H9 (cell line): ENCODE measurements at regions not wholly inside any gene's neighbourhood (a gene's known extent, or its start where the extent isn't known, plus 50 kb on each side); places are given as distances from the start of the nearest gene placed in this dataset.

Experiments used
- DNase-seq: peaks from one replicate; pipeline ENCODE4 v3.0.0-alpha.2; 2017
- H2AFZ ChIP-seq: one replicate; pipeline ENCODE4 v1.6.1; 2013; ENCODE audit warnings: mild to moderate bottlenecking, low read length, control low read depth, moderate library complexity
- H2AK5ac ChIP-seq: 2 replicates; pipeline ENCODE4 v1.6.1; 2013; ENCODE audit warnings: low read length, control low read depth, mixed read lengths; ENCODE audit not compliant: insufficient read length
- H2BK120ac ChIP-seq: one replicate; pipeline ENCODE4 v1.6.1; 2013; ENCODE audit warnings: low read depth, mild to moderate bottlenecking, low read length, control low read depth, inconsistent platforms; ENCODE audit not compliant: poor library complexity, severe bottlenecking
- H2BK12ac ChIP-seq: 2 replicates; pipeline ENCODE4 v1.6.1; 2013; ENCODE audit warnings: low read length, control low read depth, mixed read lengths, low read depth; ENCODE audit not compliant: insufficient read length
- H2BK15ac ChIP-seq: 2 replicates; pipeline ENCODE4 v1.6.1; 2013; ENCODE audit warnings: low read depth, low read length, control low read depth
- H2BK20ac ChIP-seq: one replicate; pipeline ENCODE4 v1.6.1; 2013; ENCODE audit warnings: low read depth, mild to moderate bottlenecking, low read length, control low read depth, inconsistent platforms; ENCODE audit not compliant: poor library complexity, severe bottlenecking
- H2BK5ac ChIP-seq: 2 replicates; pipeline ENCODE4 v1.6.1; 2013; ENCODE audit warnings: low read length, control low read depth, mixed read lengths; ENCODE audit not compliant: insufficient read length
- H3K14ac ChIP-seq: 2 replicates; pipeline ENCODE4 v1.6.1; 2013; ENCODE audit warnings: low read length, control low read depth; ENCODE audit not compliant: insufficient read depth
- H3K18ac ChIP-seq: 2 replicates; pipeline ENCODE4 v1.6.1; 2013; ENCODE audit warnings: low read depth, mild to moderate bottlenecking, mixed read lengths, low read length, control low read depth; ENCODE audit not compliant: insufficient read length
- H3K23ac ChIP-seq: 2 replicates; pipeline ENCODE4 v1.6.1; 2013; ENCODE audit warnings: low read length, control low read depth, mixed read lengths, low read depth; ENCODE audit not compliant: insufficient read length
- H3K23me2 ChIP-seq: 2 replicates; pipeline ENCODE4 v1.6.1; 2013; ENCODE audit warnings: low read depth, mild to moderate bottlenecking, mixed read lengths, low read length, control low read depth; ENCODE audit not compliant: insufficient read length, poor library complexity, severe bottlenecking
- H3K27ac ChIP-seq: 2 replicates; pipeline ENCODE4 v1.5.1; 2013; ENCODE audit warnings: low read length, control low read depth, mixed read lengths, low read depth; ENCODE audit not compliant: insufficient read length
- H3K27me3 ChIP-seq: 2 replicates; pipeline ENCODE4 v1.6.1; 2013; ENCODE audit warnings: low read length, control low read depth, inconsistent platforms; ENCODE audit not compliant: insufficient read depth
- H3K4ac ChIP-seq: 2 replicates; pipeline ENCODE4 v1.6.1; 2013; ENCODE audit warnings: low read depth, mild to moderate bottlenecking, control low read depth, inconsistent platforms, low read length, moderate library complexity
- H3K4me1 ChIP-seq: 2 replicates; pipeline ENCODE4 v1.6.1; 2013; ENCODE audit warnings: low read length, control low read depth, inconsistent platforms; ENCODE audit not compliant: insufficient read depth
- H3K4me2 ChIP-seq: 2 replicates; pipeline ENCODE4 v1.6.1; 2013; ENCODE audit warnings: low read length, control low read depth, mixed read lengths; ENCODE audit not compliant: insufficient read length, insufficient read depth
- H3K56ac ChIP-seq: 2 replicates; pipeline ENCODE4 v1.6.1; 2013; ENCODE audit warnings: low read depth, mild to moderate bottlenecking, mixed read lengths, low read length, control low read depth; ENCODE audit not compliant: insufficient read length
- H3K79me1 ChIP-seq: 2 replicates; pipeline ENCODE4 v1.6.1; 2013; ENCODE audit warnings: low read depth, mild to moderate bottlenecking, moderate library complexity, low read length, control low read depth, inconsistent platforms; ENCODE audit not compliant: insufficient read depth, poor library complexity, severe bottlenecking
- H3K79me2 ChIP-seq: 2 replicates; pipeline ENCODE4 v1.6.1; 2013; ENCODE audit warnings: low read length, control low read depth, inconsistent platforms; ENCODE audit not compliant: insufficient read depth
- H3K9ac ChIP-seq: 2 replicates; pipeline ENCODE4 v1.6.1; 2013; ENCODE audit warnings: low read length, control low read depth, mixed read lengths; ENCODE audit not compliant: insufficient read length; ENCODE audit errors: extremely low read depth
- H3K9me3 ChIP-seq: one replicate; pipeline ENCODE4 v1.6.1; 2013; ENCODE audit warnings: low read depth, low read length, inconsistent platforms; ENCODE audit not compliant: control insufficient read depth
- H3T11ph ChIP-seq: one replicate; pipeline ENCODE4 v1.6.1; 2013; ENCODE audit warnings: mild to moderate bottlenecking, low read length, control low read depth, inconsistent platforms
- H4K20me1 ChIP-seq: one replicate; pipeline ENCODE4 v1.6.1; 2013; ENCODE audit not compliant: control insufficient read depth, insufficient read length, insufficient read depth
- H4K5ac ChIP-seq: 2 replicates; pipeline ENCODE4 v1.6.1; 2013; ENCODE audit warnings: low read depth, mild to moderate bottlenecking, mixed read lengths, low read length, control low read depth; ENCODE audit not compliant: insufficient read length
- H4K8ac ChIP-seq: replicated peaks from 2 replicates; pipeline ENCODE4 v1.6.1; 2013; ENCODE audit warnings: low read length, control low read depth, mixed read lengths, low read depth; ENCODE audit not compliant: insufficient read length
- H4K91ac ChIP-seq: 2 replicates; pipeline ENCODE4 v1.6.1; 2013; ENCODE audit warnings: low read depth, mild to moderate bottlenecking, moderate library complexity, mixed read lengths, low read length, control low read depth; ENCODE audit not compliant: insufficient read length
- H3K27ac Mint-ChIP-seq, 3 experiments: 2 replicates in 2 of 3; 3 replicates in 1 of 3; pipeline ENCODE4 v1.8.0; 2020 to 2021; ENCODE audit warnings: mixed read lengths in 3 of 3, mild to moderate bottlenecking in 1 of 3, moderate library complexity in 1 of 3
- H3K27me3 Mint-ChIP-seq: 2 replicates; pipeline ENCODE4 v1.8.0; 2021; ENCODE audit warnings: low read depth, mild to moderate bottlenecking, moderate library complexity, mixed read lengths
- H3K36me3 Mint-ChIP-seq, 3 experiments: 2 replicates in 2 of 3; 3 replicates in 1 of 3; pipeline ENCODE4 v1.8.0; 2020 to 2021; ENCODE audit warnings: low read depth in 3 of 3, mixed read lengths in 3 of 3; ENCODE audit not compliant: insufficient read depth in 1 of 3
- H3K4me1 Mint-ChIP-seq, 2 experiments: 2 replicates each; pipeline ENCODE4 v1.8.0; 2020; ENCODE audit warnings: mixed read lengths in 2 of 2
- H3K4me3 Mint-ChIP-seq, 2 experiments: 2 replicates in 1 of 2; 3 replicates in 1 of 2; pipeline ENCODE4 v1.8.0; 2020 to 2021; ENCODE audit warnings: mild to moderate bottlenecking in 2 of 2, mixed read lengths in 2 of 2, moderate library complexity in 1 of 2
- H3K9me3 Mint-ChIP-seq, 2 experiments: 2 replicates in 1 of 2; 3 replicates in 1 of 2; pipeline ENCODE4 v1.8.0; 2020; ENCODE audit warnings: mild to moderate bottlenecking in 2 of 2, mixed read lengths in 2 of 2, moderate library complexity in 1 of 2
- WGBS: extraction: QIAGEN DNeasy Blood & Tissue Kit; methylation state at CpG from one replicate; pipeline ENCODE4 v1.1.7; 2013; ENCODE audit warnings: missing lambda C conversion rate, low lambda C conversion rate, mixed read lengths; ENCODE audit not compliant: insufficient read length; ENCODE audit errors: extremely low coverage; 5-methylcytosine and 5-hydroxymethylcytosine counted together
- TF ChIP-seq, protein P1 (sequence below): fragments of 200-600 bp; sonication (generic); conservative IDR thresholded peaks from 3 replicates; pipeline ENCODE4 v1.8.0; 2021; ENCODE audit warnings: antibody characterized with exemption, mild to moderate bottlenecking

DNA sequence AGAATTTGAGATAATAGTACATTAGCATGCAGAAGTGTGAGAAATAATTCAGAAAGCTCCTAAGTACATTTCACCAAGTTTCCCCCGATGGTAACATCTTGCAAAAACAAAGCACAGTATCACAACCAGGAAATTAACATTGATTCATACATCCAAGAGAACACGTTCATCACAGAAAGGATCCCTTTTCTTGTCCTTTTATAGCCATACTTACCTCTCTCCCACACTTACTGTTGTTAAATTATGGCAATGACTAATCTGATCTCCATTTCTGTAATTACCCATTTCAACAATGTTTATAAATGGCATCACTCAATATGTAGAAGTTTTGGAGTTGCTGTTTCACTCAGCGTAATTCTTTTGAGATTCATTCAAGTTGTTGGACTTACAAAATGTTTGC is 1260.0 kb downstream of the CDH8 start:
- TF ChIP-seq, protein P1, sequence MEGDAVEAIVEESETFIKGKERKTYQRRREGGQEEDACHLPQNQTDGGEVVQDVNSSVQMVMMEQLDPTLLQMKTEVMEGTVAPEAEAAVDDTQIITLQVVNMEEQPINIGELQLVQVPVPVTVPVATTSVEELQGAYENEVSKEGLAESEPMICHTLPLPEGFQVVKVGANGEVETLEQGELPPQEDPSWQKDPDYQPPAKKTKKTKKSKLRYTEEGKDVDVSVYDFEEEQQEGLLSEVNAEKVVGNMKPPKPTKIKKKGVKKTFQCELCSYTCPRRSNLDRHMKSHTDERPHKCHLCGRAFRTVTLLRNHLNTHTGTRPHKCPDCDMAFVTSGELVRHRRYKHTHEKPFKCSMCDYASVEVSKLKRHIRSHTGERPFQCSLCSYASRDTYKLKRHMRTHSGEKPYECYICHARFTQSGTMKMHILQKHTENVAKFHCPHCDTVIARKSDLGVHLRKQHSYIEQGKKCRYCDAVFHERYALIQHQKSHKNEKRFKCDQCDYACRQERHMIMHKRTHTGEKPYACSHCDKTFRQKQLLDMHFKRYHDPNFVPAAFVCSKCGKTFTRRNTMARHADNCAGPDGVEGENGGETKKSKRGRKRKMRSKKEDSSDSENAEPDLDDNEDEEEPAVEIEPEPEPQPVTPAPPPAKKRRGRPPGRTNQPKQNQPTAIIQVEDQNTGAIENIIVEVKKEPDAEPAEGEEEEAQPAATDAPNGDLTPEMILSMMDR, result no peak
- no peak overlapping the region for H3K4ac ChIP-seq
- no peaks in the 10 kb centered on the region for H4K20me1 ChIP-seq
- H2BK120ac ChIP-seq, result no peak overlapping the region
- no peaks in the 10 kb centered on the region for H3K23me2 ChIP-seq
- no CpG with 5 or more reads among the region's 3 CpGs for WGBS
- peaks cover 4% of the 10 kb centered on the region for H3K9me3 ChIP-seq
- no peak overlapping the region for H3K9ac ChIP-seq
- H3K79me1 ChIP-seq, result no peaks in the 10 kb centered on the region
- H2BK5ac ChIP-seq, result no peak overlapping the region
- no peak overlapping the region for H3T11ph ChIP-seq
- H3K36me3 Mint-ChIP-seq, result peaks cover 4 to 19% (median 5%) of the 10 kb centered on the region in 3 experiments; a peak in 5 of 7 replicates
- no peak overlapping the region for H3K27ac Mint-ChIP-seq
- H3K79me2 ChIP-seq, result no peaks in the 10 kb centered on the region
- H2BK12ac ChIP-seq, result no peak overlapping the region
- no peak overlapping the region for H3K4me2 ChIP-seq
- no peak overlapping the region for H2AFZ ChIP-seq
- no peak overlapping the region for H2BK20ac ChIP-seq
- H3K4me3 Mint-ChIP-seq, result no peak overlapping the region
- no peak overlapping the region for H3K18ac ChIP-seq
- no peaks in the 10 kb centered on the region; the same call in 1 of the 2 replicates for H3K27me3 Mint-ChIP-seq
- H3K14ac ChIP-seq, result no peak overlapping the region
- no peak for DNase-seq
- peaks cover 7 to 17% of the 10 kb centered on the region in 2 experiments for H3K9me3 Mint-ChIP-seq
- H4K5ac ChIP-seq, result no peak overlapping the region
- no peak overlapping the region for H4K91ac ChIP-seq
- no peaks in the 10 kb centered on the region for H3K4me1 ChIP-seq
- H2BK15ac ChIP-seq, result no peak overlapping the region
- H3K27ac ChIP-seq, result no peak overlapping the region
- H3K56ac ChIP-seq, result no peak overlapping the region
- H3K27me3 ChIP-seq, result no peaks in the 10 kb centered on the region
- H3K4me1 Mint-ChIP-seq, result no peaks in the 10 kb centered on the region
- no peak overlapping the region for H3K23ac ChIP-seq
- no peak overlapping the region for H4K8ac ChIP-seq
- no peak overlapping the region for H2AK5ac ChIP-seq
